NCI-H1092 treated with DMSO at 0.1 percent for 48 hours (cell line): ENCODE measurements at regions not wholly inside any gene's neighbourhood (a gene's known extent, or its start where the extent isn't known, plus 50 kb on each side); places are given as distances from the start of the nearest gene placed in this dataset.

Experiments used
- DNase-seq: peaks from one replicate; lab custom pipeline; 2025; lab: John Stamatoyannopoulos, UW

DNA sequence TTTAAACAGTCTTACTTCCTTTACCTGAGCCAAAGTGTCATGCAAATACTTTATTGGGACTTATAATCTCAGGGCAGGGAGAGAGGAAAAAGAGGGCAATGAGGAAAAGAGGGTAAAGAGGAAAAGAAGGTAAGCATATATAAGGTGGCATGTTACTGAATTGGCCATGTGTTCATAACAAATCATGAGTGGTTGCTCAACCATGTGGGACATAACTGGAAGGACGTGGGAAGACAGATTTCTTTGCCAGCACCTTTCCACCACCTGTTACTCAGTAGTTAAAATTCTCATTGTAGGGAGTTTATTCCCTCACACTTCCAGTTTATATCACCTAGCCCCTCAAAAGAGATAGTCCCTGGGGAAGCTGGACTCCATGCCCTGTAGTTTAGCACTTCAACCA is 54.7 kb upstream of the TPRG1 start:
- no peak for DNase-seq

DNA sequence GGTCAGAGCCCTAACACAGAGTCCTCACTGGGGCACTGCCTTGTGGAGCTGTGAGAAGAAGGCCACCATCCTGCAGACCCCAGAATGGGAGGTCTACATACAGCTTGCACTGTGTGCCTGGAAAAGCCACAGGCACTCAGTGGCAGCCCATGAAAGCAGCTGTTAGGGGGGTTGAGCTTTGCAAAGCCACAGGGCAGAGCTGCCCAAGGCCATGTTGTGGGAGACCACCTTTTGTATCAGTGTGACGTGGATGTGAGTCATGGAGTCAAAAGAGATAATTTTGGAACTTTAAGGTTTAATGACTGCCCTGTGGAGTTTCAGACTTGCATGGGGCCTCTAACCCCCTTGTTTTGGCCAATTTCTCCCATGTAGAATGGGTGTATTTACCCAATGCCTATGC is 52.9 kb upstream of the TPRG1 start:
- DNase-seq: no peak

DNA sequence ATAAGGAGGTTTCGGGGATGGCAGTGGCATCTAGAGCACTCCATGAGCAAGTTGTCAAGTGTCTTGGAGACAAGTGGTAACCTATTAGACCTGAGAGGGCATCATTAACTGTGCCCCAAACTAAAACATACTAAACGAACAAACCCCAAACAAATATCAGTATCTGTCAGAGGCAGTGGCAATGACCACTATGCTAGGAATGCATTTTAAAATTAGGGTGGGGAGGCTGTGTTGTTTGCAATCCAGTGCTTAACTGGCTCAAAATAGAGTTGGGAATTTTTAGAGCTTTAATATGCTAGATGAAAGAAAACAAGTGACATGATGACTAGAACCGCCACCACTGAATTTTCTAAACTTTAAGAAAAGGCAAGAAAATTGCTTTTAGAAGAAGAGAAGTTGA is 51.8 kb upstream of the TPRG1 start:
- no peak for DNase-seq

DNA sequence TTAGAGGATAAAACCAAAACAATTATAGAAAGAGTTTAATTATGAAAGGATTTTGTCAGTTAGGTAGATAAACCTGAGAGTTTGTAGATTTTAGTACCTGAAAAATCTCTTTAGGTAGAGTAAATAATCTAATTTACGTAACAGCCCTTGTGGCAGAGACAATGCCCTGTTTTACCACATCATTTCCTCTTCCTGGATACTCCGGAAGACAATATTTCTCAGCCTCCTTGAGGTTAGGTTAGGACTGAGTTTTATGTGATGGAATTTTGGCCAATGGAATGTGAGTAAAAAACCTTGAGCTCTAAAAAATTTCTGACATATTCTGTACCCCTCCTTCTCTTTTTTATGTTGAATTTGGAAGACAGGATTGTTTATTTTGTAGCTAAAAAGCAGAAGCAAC is 50.7 kb upstream of the TPRG1 start:
- no peak for DNase-seq
